Cardiac muscle cell (in vitro differentiated cells and primary cell): ENCODE measurements at regions not wholly inside any gene's neighbourhood (a gene's known extent, or its start where the extent isn't known, plus 50 kb on each side); places are given as distances from the start of the nearest gene placed in this dataset.

Experiments
- DNase-seq, 2 donors: peaks; one replicate each; pipeline versions ENCODE4 v3.0.0 to v3.0.0-alpha.2; 2010 to 2017; ENCODE audit warnings: low read depth in 1 of 2, low spot score in 1 of 2
- H3K27ac ChIP-seq: fragments of 200-600 bp; sonication (generic); 2 replicates; pipeline ENCODE4 v1.5.1; 2016
- H3K27me3 ChIP-seq: fragments of 200-600 bp; sonication (generic); 2 replicates; pipeline ENCODE4 v1.6.0; 2016; ENCODE audit warnings: control low read depth
- H3K36me3 ChIP-seq: fragments of 200-600 bp; sonication (generic); 2 replicates; pipeline ENCODE4 v1.5.1; 2016; ENCODE audit warnings: control low read depth
- H3K4me1 ChIP-seq: fragments of 200-600 bp; sonication (generic); 2 replicates; pipeline ENCODE4 v1.8.1; 2017; ENCODE audit warnings: low read depth, mild to moderate bottlenecking, mixed run types
- H3K4me3 ChIP-seq: fragments of 200-600 bp; sonication (generic); 2 replicates; pipeline ENCODE4 v1.5.1; 2016; ENCODE audit warnings: mild to moderate bottlenecking
- H3K9me3 ChIP-seq: fragments of 200-600 bp; sonication (generic); 2 replicates; pipeline ENCODE4 v1.5.1; 2017; ENCODE audit warnings: low read depth, mild to moderate bottlenecking, control low read depth
- CTCF ChIP-seq: IDR thresholded peaks from 2 replicates; pipeline ENCODE4 v1.5.1; 2012; ENCODE audit warnings: low read depth, mild to moderate bottlenecking, low read length

DNA sequence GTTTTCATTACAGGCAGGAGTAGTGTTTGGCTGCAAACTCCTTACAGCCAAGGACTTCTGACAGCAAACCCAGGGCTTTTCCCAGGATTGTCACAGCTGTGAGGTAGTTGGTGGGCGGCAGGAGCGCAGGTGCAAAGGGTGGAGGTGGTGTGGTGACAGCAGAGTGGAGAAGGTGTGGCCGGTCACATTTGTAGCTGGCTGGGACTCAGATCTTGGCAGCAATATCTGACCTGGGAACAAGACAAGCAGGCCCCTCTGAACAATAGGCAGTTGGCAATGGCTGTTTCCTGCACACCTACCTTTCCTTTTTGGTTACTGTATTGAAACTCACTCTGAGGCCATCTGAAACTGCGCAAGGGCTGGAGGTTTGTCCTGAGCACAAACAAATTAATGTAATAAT is 327.3 kb downstream of the COG6 start:
- TF ChIP-seq CTCF, result no peak
- H3K27ac ChIP-seq, result no peak overlapping the region

GRCh38 chr13:39985071-39985470 is 329.6 kb downstream of the COG6 start:
- no peaks in the 10 kb centered on the region for H3K27me3 ChIP-seq
- TF ChIP-seq CTCF, result no peak
- no peak for DNase-seq
- no peak overlapping the region for H3K4me3 ChIP-seq
- H3K36me3 ChIP-seq, result no peaks in the 10 kb centered on the region
- no peak overlapping the region for H3K27ac ChIP-seq
- H3K4me1 ChIP-seq, result no peaks in the 10 kb centered on the region
- H3K9me3 ChIP-seq, result no peaks in the 10 kb centered on the region

More for the DNA sequence above, 327.3 kb downstream of the COG6 start:
- no peaks in the 10 kb centered on the region for H3K27me3 ChIP-seq
- H3K36me3 ChIP-seq, result no peaks in the 10 kb centered on the region
- no peaks in the 10 kb centered on the region for H3K9me3 ChIP-seq
- no peak for DNase-seq
- H3K4me3 ChIP-seq, result no peak overlapping the region
- H3K4me1 ChIP-seq, result no peaks in the 10 kb centered on the region

- H3K27ac ChIP-seq, result no peak overlapping the region
- no peaks in the 10 kb centered on the region for H3K4me1 ChIP-seq
- no peak for TF ChIP-seq CTCF
- H3K36me3 ChIP-seq, result no peaks in the 10 kb centered on the region
- no peak overlapping the region for H3K4me3 ChIP-seq
- H3K27me3 ChIP-seq, result no peaks in the 10 kb centered on the region
- H3K9me3 ChIP-seq, result no peaks in the 10 kb centered on the region
- DNase-seq, result no peak
These were observed 332.9 kb downstream of the COG6 start for GRCh38 chr13:39988351-39988750.

DNA sequence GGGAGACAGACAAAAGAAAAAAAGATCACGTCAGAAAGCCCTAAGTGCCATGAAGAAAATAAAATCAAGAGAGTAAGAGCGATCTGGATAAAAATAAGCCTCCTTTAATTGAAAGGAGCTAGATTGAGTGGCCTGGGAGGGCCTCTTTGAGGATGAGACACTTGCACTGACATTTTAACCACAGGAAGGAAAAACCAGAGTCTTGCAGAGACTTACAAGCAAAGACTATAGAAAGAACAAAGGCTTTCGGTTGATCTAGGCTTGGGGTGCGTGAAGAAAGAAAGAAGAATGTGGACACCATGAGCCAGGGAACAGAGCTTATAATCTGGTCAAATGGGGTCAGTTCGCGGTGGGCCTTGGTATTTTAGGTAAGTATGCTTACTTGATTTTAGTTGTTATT is 342.7 kb downstream of the COG6 start:
- DNase-seq, result no peak
- no peaks in the 10 kb centered on the region for H3K9me3 ChIP-seq
- H3K27ac ChIP-seq, result no peak overlapping the region
- no peaks in the 10 kb centered on the region for H3K27me3 ChIP-seq
- H3K4me1 ChIP-seq, result no peaks in the 10 kb centered on the region
- TF ChIP-seq CTCF, result no peak
- no peak overlapping the region for H3K4me3 ChIP-seq
- H3K36me3 ChIP-seq, result no peaks in the 10 kb centered on the region

GRCh38 chr13:40002016-40002415 is 346.6 kb downstream of the COG6 start:
- Histone ChIP-seq H3K9me3 (no peaks in the 10 kb centered on the region), H3K36me3 (no peaks in the 10 kb centered on the region), H3K27ac (no peak overlapping the region), H3K27me3 (no peaks in the 10 kb centered on the region), H3K4me3 (no peak overlapping the region), H3K4me1 (no peaks in the 10 kb centered on the region)
- TF ChIP-seq CTCF, result no peak
- DNase-seq, result no peak

- Histone ChIP-seq H3K9me3 (no peaks in the 10 kb centered on the region), H3K4me1 (no peaks in the 10 kb centered on the region), H3K27me3 (no peaks in the 10 kb centered on the region), H3K36me3 (no peaks in the 10 kb centered on the region), H3K4me3 (no peak overlapping the region), H3K27ac (no peak overlapping the region)
- DNase-seq, result no peak
- TF ChIP-seq CTCF, result no peak
These were observed 358.1 kb downstream of the COG6 start for GRCh38 chr13:40013554-40013953.
